ENCODE measurements at regions not wholly inside any gene's neighbourhood (a gene's known extent, or its start where the extent isn't known, plus 50 kb on each side); places are given as distances from the start of the nearest gene placed in this dataset.
"Not testable (repeated sequence)": the region's sequence is repeated elsewhere in the genome, so short reads cannot be mapped to it uniquely, and the experiment has no call there.

GRCh38 chr19:27964185-27964584 lies 1248.8 kb downstream of the UQCRFS1 start:
- Histone ChIP-seq H3K27ac (no peak overlapping the region), H3K36me3 (no peaks in the 10 kb centered on the region), H3K27me3 (no peaks in the 10 kb centered on the region), H3K9me3 (no peaks in the 10 kb centered on the region), H3K4me3 (no peak overlapping the region), H3K4me1 (no peaks in the 10 kb centered on the region)
- DNase-seq (ENCODE audit: low spot score in 2 of 2): no peak
- intact Hi-C loops (cut with DNase I; ENCODE audit: low total_unique reads): no loop called here
- TF ChIP-seq CTCF (IDR thresholded peaks at IDR 0.05) (no peak), POLR2A (IDR thresholded peaks at IDR 0.05) (no peak), POLR2AphosphoS5 (IDR thresholded peaks at IDR 0.05) (no peak)

GRCh38 chr19:27962264-27962663 lies 1250.7 kb downstream of the UQCRFS1 start:
- Histone ChIP-seq H3K36me3 (no peaks in the 10 kb centered on the region), H3K4me1 (no peaks in the 10 kb centered on the region), H3K27ac (no peak overlapping the region), H3K27me3 (no peaks in the 10 kb centered on the region), H3K4me3 (no peak overlapping the region), H3K9me3 (no peaks in the 10 kb centered on the region)
- no peak for DNase-seq (ENCODE audit: low spot score in 2 of 2)
- intact Hi-C loops (cut with DNase I; ENCODE audit: low total_unique reads): no loop called here
- TF ChIP-seq POLR2AphosphoS5 (IDR thresholded peaks at IDR 0.05) (no peak), POLR2A (IDR thresholded peaks at IDR 0.05) (no peak), CTCF (IDR thresholded peaks at IDR 0.05) (no peak)

GRCh38 chr19:27955485-27956480 lies 1257.2 kb downstream of the UQCRFS1 start:
- TF ChIP-seq CTCF (IDR thresholded peaks at IDR 0.05) (no peak), POLR2A (IDR thresholded peaks at IDR 0.05) (no peak), POLR2AphosphoS5 (IDR thresholded peaks at IDR 0.05) (no peak)
- Histone ChIP-seq H3K27me3 (no peaks in the 10 kb centered on the region), H3K36me3 (no peaks in the 10 kb centered on the region), H3K4me3 (no peak overlapping the region), H3K9me3 (no peaks in the 10 kb centered on the region), H3K27ac (no peak overlapping the region), H3K4me1 (no peaks in the 10 kb centered on the region)
- intact Hi-C loops (cut with DNase I; ENCODE audit: low total_unique reads): no loop called here
- no peak for DNase-seq (ENCODE audit: low spot score in 2 of 2)

GRCh38 chr19:27942607-27943006 lies 1270.3 kb downstream of the UQCRFS1 start:
- intact Hi-C loops (cut with DNase I; ENCODE audit: low total_unique reads); H3K27me3 ChIP-seq: not testable (repeated sequence)

GRCh38 chr19:27936139-27936538 lies 1276.8 kb downstream of the UQCRFS1 start:
- no peak for DNase-seq (ENCODE audit: low spot score in 2 of 2)

More at GRCh38 chr19:27942607-27943006, 1270.3 kb downstream of the UQCRFS1 start:
- not testable (repeated sequence) for H3K4me1 ChIP-seq; H3K36me3 ChIP-seq; DNase-seq (ENCODE audit: low spot score in 2 of 2); H3K4me3 ChIP-seq; H3K27ac ChIP-seq
- H3K9me3 ChIP-seq: peaks cover 5 to 27% of the 10 kb centered on the region in 2 donors

More at GRCh38 chr19:27936139-27936538, 1276.8 kb downstream of the UQCRFS1 start:
- Histone ChIP-seq H3K27ac (no peak overlapping the region), H3K4me1 (no peaks in the 10 kb centered on the region), H3K4me3 (no peak overlapping the region), H3K9me3 (no peaks in the 10 kb centered on the region), H3K27me3 (no peaks in the 10 kb centered on the region), H3K36me3 (no peaks in the 10 kb centered on the region)
- no peak for TF ChIP-seq POLR2A (IDR thresholded peaks at IDR 0.05)
- no peak for TF ChIP-seq CTCF (IDR thresholded peaks at IDR 0.05)
- no peak for TF ChIP-seq POLR2AphosphoS5 (IDR thresholded peaks at IDR 0.05)
- intact Hi-C loops (cut with DNase I; ENCODE audit: low total_unique reads): no loop called here
